ENCODE measurements at regions not wholly inside any gene's neighbourhood (a gene's known extent, or its start where the extent isn't known, plus 50 kb on each side); places are given as distances from the start of the nearest gene placed in this dataset.

- TF ChIP-seq ZNF302 (CRISPR knock-in tag; IDR thresholded peaks at IDR 0.05) (no peak), MAZ (IDR thresholded peaks at IDR 0.05; ENCODE audit: borderline replicate concordance, low read depth, low read length) (no peak)
These were observed 302.9 kb upstream of the RARB start (continued) for GRCh38 chr3:25125201-25125600.

- ChIA-PET CTCF (no interaction called here), POLR2A (no interaction called here)
- 1% methylated on average over 2 of the region's 2 CpGs for WGBS (ENCODE audit: missing lambda C conversion rate)
- no peak for FAIRE-seq
- Histone ChIP-seq H3K9me3 (peaks cover 38% of the 10 kb centered on the region; the same call in 2 of the 3 replicates), H3K4me2 (no peak overlapping the region), H3K4me3 (no peak overlapping the region), H3K27ac (no peak overlapping the region), H3K4me1 (no peaks in the 10 kb centered on the region)
- no peak for ATAC-seq
- no peak for TF ChIP-seq CHD4 (IDR thresholded peaks at IDR 0.05; ENCODE audit: borderline replicate concordance)
- no peak for TF ChIP-seq ZNF302 (CRISPR knock-in tag; IDR thresholded peaks at IDR 0.05)
- no peak for TF ChIP-seq HMGXB4 (CRISPR knock-in tag; IDR thresholded peaks at IDR 0.05; ENCODE audit: borderline replicate concordance)
- TF ChIP-seq TP53 (CRISPR knock-in tag; IDR thresholded peaks at IDR 0.05): no peak
- no peak for TF ChIP-seq HOXB13 (CRISPR knock-in tag; IDR thresholded peaks at IDR 0.05; ENCODE audit: low read depth)
- no peak for TF ChIP-seq BCL3 (IDR thresholded peaks at IDR 0.05)
- TF ChIP-seq SMC3 (IDR thresholded peaks at IDR 0.05): no peak
- no peak for TF ChIP-seq ELK1 (IDR thresholded peaks at IDR 0.05; ENCODE audit: low read depth, low read length)
- TF ChIP-seq HOXA7 (CRISPR knock-in tag; IDR thresholded peaks at IDR 0.05): no peak
- no peak for TF ChIP-seq HES2 (IDR thresholded peaks at IDR 0.05)
- no peak for TF ChIP-seq PBX3 (IDR thresholded peaks at IDR 0.05)
- TF ChIP-seq POLR2AphosphoS2 (conservative IDR thresholded peaks at IDR 0.05; ENCODE audit: low read length): no peak
- TF ChIP-seq NR3C1 (IDR thresholded peaks at IDR 0.05): no peak
- no peak for TF ChIP-seq ATOH8 (CRISPR knock-in tag; IDR thresholded peaks at IDR 0.05; ENCODE audit: low read depth)
- DNase-seq (ENCODE audit: low read depth in 1 of 2, low spot score in 1 of 2): no peak
These were observed 299.3 kb upstream of the RARB start for GRCh38 chr3:25128735-25129134.

- ChIA-PET CTCF (no interaction called here), POLR2A (no interaction called here)
- no peak for FAIRE-seq
- Histone ChIP-seq H3K27ac (no peak overlapping the region), H3K4me2 (no peak overlapping the region), H3K4me1 (no peaks in the 10 kb centered on the region), H3K9me3 (peaks cover 38% of the 10 kb centered on the region; the same call in 2 of the 3 replicates), H3K4me3 (no peak overlapping the region)
- no peak for DNase-seq (ENCODE audit: low read depth in 1 of 2, low spot score in 1 of 2)
- no peak for ATAC-seq
- WGBS (ENCODE audit: missing lambda C conversion rate): 53% methylated on average over 4 of the region's 4 CpGs
- TF ChIP-seq BCL3 (IDR thresholded peaks at IDR 0.05): no peak
- TF ChIP-seq EHF (CRISPR knock-in tag; IDR thresholded peaks at IDR 0.05): no peak
- TF ChIP-seq CHD4 (IDR thresholded peaks at IDR 0.05; ENCODE audit: borderline replicate concordance): no peak
- no peak for TF ChIP-seq JUN (IDR thresholded peaks at IDR 0.05)
- no peak for TF ChIP-seq RARB (CRISPR knock-in tag; IDR thresholded peaks at IDR 0.05)
- TF ChIP-seq MAX (IDR thresholded peaks at IDR 0.05): no peak
- no peak for TF ChIP-seq SMC3 (IDR thresholded peaks at IDR 0.05)
- TF ChIP-seq POLR2AphosphoS2 (conservative IDR thresholded peaks at IDR 0.05; ENCODE audit: low read length): no peak
- TF ChIP-seq GATA3 (IDR thresholded peaks at IDR 0.05; ENCODE audit: borderline replicate concordance): no peak
- no peak for TF ChIP-seq ELK1 (IDR thresholded peaks at IDR 0.05; ENCODE audit: low read depth, low read length)
- no peak for TF ChIP-seq HEYL (CRISPR knock-in tag; IDR thresholded peaks at IDR 0.05)
- no peak for TF ChIP-seq ZNF302 (CRISPR knock-in tag; IDR thresholded peaks at IDR 0.05)
- no peak for TF ChIP-seq MAZ (IDR thresholded peaks at IDR 0.05; ENCODE audit: borderline replicate concordance, low read depth, low read length)
- TF ChIP-seq JUNB (IDR thresholded peaks at IDR 0.05): no peak
- TF ChIP-seq USF2 (IDR thresholded peaks at IDR 0.05): no peak
These were observed 297.1 kb upstream of the RARB start for GRCh38 chr3:25130724-25131520.
